IgD-negative memory B cell (primary cell): ENCODE measurements at regions not wholly inside any gene's neighbourhood (a gene's known extent, or its start where the extent isn't known, plus 50 kb on each side); places are given as distances from the start of the nearest gene placed in this dataset.

Experiments
- H3K27ac Mint-ChIP-seq, 3 donors: one replicate each; pipeline ENCODE4 v1.8.0; 2020 to 2022; ENCODE audit warnings: mild to moderate bottlenecking in 3 of 3, mixed read lengths in 3 of 3, moderate library complexity in 1 of 3
- H3K27me3 Mint-ChIP-seq: one replicate; pipeline ENCODE4 v1.8.0; 2021; ENCODE audit warnings: mixed read lengths
- H3K36me3 Mint-ChIP-seq: one replicate; pipeline ENCODE4 v1.8.0; 2020; ENCODE audit warnings: mild to moderate bottlenecking, mixed read lengths
- H3K4me1 Mint-ChIP-seq, 3 donors: one replicate each; pipeline ENCODE4 v1.8.0; 2020 to 2022; ENCODE audit warnings: mixed read lengths in 3 of 3, mild to moderate bottlenecking in 1 of 3
- H3K4me3 Mint-ChIP-seq, 4 donors: one replicate each; pipeline ENCODE4 v1.8.0; 2020 to 2022; ENCODE audit warnings: mild to moderate bottlenecking in 4 of 4, mixed read lengths in 4 of 4, moderate library complexity in 3 of 4
- H3K9me3 Mint-ChIP-seq, 3 donors: one replicate each; pipeline ENCODE4 v1.8.0; 2020 to 2021; ENCODE audit warnings: mixed read lengths in 3 of 3, mild to moderate bottlenecking in 1 of 3

GRCh38 chr9:129493706-129494047, 127.2 kb downstream of the C9orf50 start:
- Mint-ChIP-seq H3K4me1 (peaks cover 4 to 12% (median 10%) of the 10 kb centered on the region in 3 donors), H3K27me3 (peaks cover 35% of the 10 kb centered on the region), H3K27ac (no peak overlapping the region)

GRCh38 chr9:129493002-129493705, 127.7 kb downstream of the C9orf50 start:
- Mint-ChIP-seq H3K27me3 (peaks cover 35% of the 10 kb centered on the region), H3K4me1 (peaks cover 4 to 12% (median 10%) of the 10 kb centered on the region in 3 donors), H3K9me3 (peaks cover 0 to 2% (median 0%) of the 10 kb centered on the region in 3 donors), H3K27ac (no peak overlapping the region), H3K4me3 (peak overlapping the region in 1 of 4 donors; percentile 14), H3K36me3 (no peaks in the 10 kb centered on the region)

More at GRCh38 chr9:129493706-129494047, 127.2 kb downstream of the C9orf50 start:
- Mint-ChIP-seq H3K4me3 (no peak overlapping the region), H3K9me3 (peaks cover 0 to 2% (median 0%) of the 10 kb centered on the region in 3 donors), H3K36me3 (no peaks in the 10 kb centered on the region)

GRCh38 chr9:129491487-129491855, 129.4 kb downstream of the C9orf50 start:
- Mint-ChIP-seq H3K36me3 (no peaks in the 10 kb centered on the region), H3K4me1 (peaks cover 4 to 15% (median 10%) of the 10 kb centered on the region in 3 donors), H3K27me3 (peaks cover 35% of the 10 kb centered on the region), H3K4me3 (no peak overlapping the region), H3K27ac (no peak overlapping the region), H3K9me3 (peaks cover 0 to 2% (median 0%) of the 10 kb centered on the region in 3 donors)

GRCh38 chr9:129490583-129491486, 130.1 kb downstream of the C9orf50 start:
- no peak overlapping the region for H3K4me3 Mint-ChIP-seq
- H3K4me1 Mint-ChIP-seq = peaks cover 4 to 15% (median 10%) of the 10 kb centered on the region in 3 donors
- no peaks in the 10 kb centered on the region for H3K36me3 Mint-ChIP-seq
- peak overlapping the region in 1 of 3 donors; percentile 47 for H3K27ac Mint-ChIP-seq
- H3K9me3 Mint-ChIP-seq = peaks cover 0 to 2% (median 0%) of the 10 kb centered on the region in 3 donors
- peaks cover 29% of the 10 kb centered on the region for H3K27me3 Mint-ChIP-seq

GRCh38 chr9:129489838-129490582, 130.9 kb downstream of the C9orf50 start:
- Mint-ChIP-seq H3K4me1 (peaks cover 4 to 10% (median 6%) of the 10 kb centered on the region in 3 donors), H3K4me3 (peak overlapping the region; percentile 34 to 77 (median 72)), H3K36me3 (no peaks in the 10 kb centered on the region), H3K27ac (no peak overlapping the region), H3K27me3 (peaks cover 24% of the 10 kb centered on the region), H3K9me3 (peaks cover 0 to 2% (median 0%) of the 10 kb centered on the region in 3 donors)

- peaks cover 27% of the 10 kb centered on the region for H3K27me3 Mint-ChIP-seq
- no peaks in the 10 kb centered on the region for H3K9me3 Mint-ChIP-seq
- no peaks in the 10 kb centered on the region for H3K36me3 Mint-ChIP-seq
- H3K4me3 Mint-ChIP-seq = peak overlapping the region; percentile 81 to 91 (median 86)
- peaks cover 4 to 14% (median 8%) of the 10 kb centered on the region in 3 donors for H3K4me1 Mint-ChIP-seq
- peak overlapping the region in 1 of 3 donors; percentile 90 for H3K27ac Mint-ChIP-seq
Measured at GRCh38 chr9:129487658-129488483, 133.0 kb downstream of the C9orf50 start.

- peaks cover 4 to 14% (median 8%) of the 10 kb centered on the region in 3 donors for H3K4me1 Mint-ChIP-seq
Measured at GRCh38 chr9:129486756-129487657, 133.9 kb downstream of the C9orf50 start.

GRCh38 chr9:129485145-129485774, 135.6 kb downstream of the C9orf50 start:
- H3K4me1 Mint-ChIP-seq = peaks cover 4 to 14% (median 6%) of the 10 kb centered on the region in 3 donors

More at GRCh38 chr9:129486756-129487657, 133.9 kb downstream of the C9orf50 start:
- Mint-ChIP-seq H3K27ac (peak overlapping the region; percentile 13 to 93 (median 75)), H3K4me3 (peak overlapping the region; percentile 61 to 90 (median 74)), H3K9me3 (no peaks in the 10 kb centered on the region), H3K36me3 (no peaks in the 10 kb centered on the region), H3K27me3 (peaks cover 25% of the 10 kb centered on the region)

GRCh38 chr9:129484352-129485000, 136.4 kb downstream of the C9orf50 start:
- Mint-ChIP-seq H3K36me3 (no peaks in the 10 kb centered on the region), H3K27me3 (peaks cover 39% of the 10 kb centered on the region), H3K27ac (peak overlapping the region in 1 of 3 donors; percentile 63), H3K4me3 (peak overlapping the region in 2 of 4 donors; percentile 17), H3K4me1 (peaks cover 4 to 12% (median 6%) of the 10 kb centered on the region in 3 donors), H3K9me3 (no peaks in the 10 kb centered on the region)

More at GRCh38 chr9:129485145-129485774, 135.6 kb downstream of the C9orf50 start:
- H3K9me3 Mint-ChIP-seq = no peaks in the 10 kb centered on the region
- H3K36me3 Mint-ChIP-seq = no peaks in the 10 kb centered on the region
- no peak overlapping the region for H3K27ac Mint-ChIP-seq
- peaks cover 38% of the 10 kb centered on the region for H3K27me3 Mint-ChIP-seq
- peak overlapping the region in 3 of 4 donors; percentile 32 to 82 (median 45) for H3K4me3 Mint-ChIP-seq

- Mint-ChIP-seq H3K36me3 (no peaks in the 10 kb centered on the region), H3K27ac (peak overlapping the region in 1 of 3 donors; percentile 63), H3K4me3 (peak overlapping the region; percentile 17 to 81 (median 38)), H3K27me3 (peaks cover 42% of the 10 kb centered on the region), H3K4me1 (peaks cover under 1 to 8% (median 2%) of the 10 kb centered on the region in 3 donors), H3K9me3 (no peaks in the 10 kb centered on the region)
Measured at GRCh38 chr9:129483415-129484351, 137.2 kb downstream of the C9orf50 start.
